ENCODE measurements at regions not wholly inside any gene's neighbourhood (a gene's known extent, or its start where the extent isn't known, plus 50 kb on each side); places are given as distances from the start of the nearest gene placed in this dataset.
"Not testable (repeated sequence)": the region's sequence is repeated elsewhere in the genome, so short reads cannot be mapped to it uniquely, and the experiment has no call there.

GRCh38 chr2:131641414-131642206 lies 113.9 kb downstream of the CCDC74A start:
- DNase-seq: no peak

GRCh38 chr2:131643180-131643579 lies 115.5 kb downstream of the CCDC74A start:
- not testable (repeated sequence) for DNase-seq

- no peak for DNase-seq
Observed at GRCh38 chr2:131645177-131645765, 117.6 kb downstream of the CCDC74A start.

- DNase-seq: not testable (repeated sequence)
Observed at GRCh38 chr2:131646220-131646619, 118.5 kb downstream of the CCDC74A start.

GRCh38 chr2:131646669-131647297 lies 119.1 kb downstream of the CCDC74A start:
- DNase-seq: no peak

GRCh38 chr2:131648565-131648964 lies 120.9 kb downstream of the CCDC74A start:
- not testable (repeated sequence) for DNase-seq

GRCh38 chr2:131652246-131652645 lies 124.6 kb downstream of the CCDC74A start:
- not testable (repeated sequence) for DNase-seq

GRCh38 chr2:131654107-131654506 lies 126.4 kb downstream of the CCDC74A start:
- DNase-seq: not testable (repeated sequence)

GRCh38 chr2:131656816-131657633 lies 129.3 kb downstream of the CCDC74A start:
- no peak for DNase-seq

GRCh38 chr2:131657895-131658768 lies 130.4 kb downstream of the CCDC74A start:
- DNase-seq: no peak

GRCh38 chr2:131658769-131659131 lies 131.1 kb downstream of the CCDC74A start:
- no peak for DNase-seq

- DNase-seq: no peak
Observed at GRCh38 chr2:131659168-131659572, 131.5 kb downstream of the CCDC74A start.

GRCh38 chr2:131661101-131661782 lies 133.6 kb downstream of the CCDC74A start:
- not testable (repeated sequence) for DNase-seq

- not testable (repeated sequence) for DNase-seq
Observed at GRCh38 chr2:131661884-131662535, 134.3 kb downstream of the CCDC74A start.

GRCh38 chr2:131663501-131663900 lies 135.8 kb downstream of the CCDC74A start:
- DNase-seq: not testable (repeated sequence)

- DNase-seq: not testable (repeated sequence)
Observed at GRCh38 chr2:131665716-131666115, 138.0 kb downstream of the CCDC74A start.

GRCh38 chr2:131668794-131669540 lies 141.3 kb downstream of the CCDC74A start:
- DNase-seq: not testable (repeated sequence)

GRCh38 chr2:131671841-131672470 lies 144.3 kb downstream of the CCDC74A start:
- DNase-seq: not testable (repeated sequence)

All from 8988T (cell line).